Fibroblast of skin of abdomen (primary cell): ENCODE measurements at regions not wholly inside any gene's neighbourhood (a gene's known extent, or its start where the extent isn't known, plus 50 kb on each side); places are given as distances from the start of the nearest gene placed in this dataset.
"Not testable (repeated sequence)": the region's sequence is repeated elsewhere in the genome, so short reads cannot be mapped to it uniquely, and the experiment has no call there.

Experiments used
- DNase-seq: peaks from one replicate; pipeline ENCODE4 v3.0.0-alpha.2; 2013

DNA sequence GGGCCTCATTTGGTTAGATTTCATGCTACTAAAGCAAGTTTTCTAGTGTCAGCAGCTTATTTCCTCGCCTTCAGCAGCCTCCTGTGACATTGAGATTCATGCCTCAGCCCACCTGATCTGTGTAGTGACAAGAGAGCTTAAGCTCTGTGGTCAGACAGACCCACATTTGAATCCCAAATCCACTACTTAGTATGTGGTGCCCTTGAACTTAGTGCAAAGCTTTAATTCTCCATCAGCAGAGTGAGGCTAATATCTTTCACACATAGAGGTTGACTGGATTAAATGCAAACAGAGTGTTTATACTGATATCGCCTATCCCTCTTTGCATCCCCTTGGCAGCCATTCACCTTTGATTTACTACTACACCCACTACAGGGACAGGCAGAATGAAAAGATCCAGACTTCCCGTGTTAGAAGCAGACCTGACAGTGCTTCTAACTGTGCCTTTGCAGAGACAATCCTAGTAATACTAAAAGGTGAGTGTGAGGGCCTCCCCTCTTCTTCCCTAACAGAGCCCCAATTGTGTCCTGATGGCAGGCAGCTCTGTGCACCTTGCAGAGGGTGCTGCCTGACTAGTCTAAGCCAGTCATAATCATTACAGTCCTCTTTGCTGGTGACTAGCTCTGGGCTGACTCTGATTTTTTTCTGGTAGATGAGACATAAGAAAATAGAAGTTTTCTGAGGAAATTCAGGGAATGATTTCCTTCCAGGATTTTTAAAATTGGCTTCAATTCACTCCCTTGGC is 264.0 kb downstream of the CTH start:
- no peak for DNase-seq

DNA sequence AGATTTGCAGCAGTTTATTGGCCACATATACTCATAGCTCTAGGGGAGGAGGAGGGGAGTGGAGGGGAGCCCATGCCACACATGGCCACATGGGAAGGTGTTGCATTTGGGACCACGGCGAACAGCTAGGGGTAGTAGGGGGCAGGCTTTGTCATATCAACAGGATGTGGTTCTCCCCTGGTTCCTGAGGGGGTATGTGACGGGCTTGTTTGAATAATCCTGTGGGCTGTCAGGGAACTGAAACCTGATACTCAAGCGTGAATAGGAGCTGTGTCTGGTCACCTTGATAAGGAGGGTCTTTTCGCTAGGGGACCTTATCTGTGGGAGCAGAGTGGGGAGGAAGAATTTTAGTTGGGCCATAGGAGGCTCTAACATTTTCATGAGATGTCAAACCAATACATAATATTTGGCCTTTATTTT is 264.7 kb downstream of the CTH start:
- DNase-seq, result no peak

DNA sequence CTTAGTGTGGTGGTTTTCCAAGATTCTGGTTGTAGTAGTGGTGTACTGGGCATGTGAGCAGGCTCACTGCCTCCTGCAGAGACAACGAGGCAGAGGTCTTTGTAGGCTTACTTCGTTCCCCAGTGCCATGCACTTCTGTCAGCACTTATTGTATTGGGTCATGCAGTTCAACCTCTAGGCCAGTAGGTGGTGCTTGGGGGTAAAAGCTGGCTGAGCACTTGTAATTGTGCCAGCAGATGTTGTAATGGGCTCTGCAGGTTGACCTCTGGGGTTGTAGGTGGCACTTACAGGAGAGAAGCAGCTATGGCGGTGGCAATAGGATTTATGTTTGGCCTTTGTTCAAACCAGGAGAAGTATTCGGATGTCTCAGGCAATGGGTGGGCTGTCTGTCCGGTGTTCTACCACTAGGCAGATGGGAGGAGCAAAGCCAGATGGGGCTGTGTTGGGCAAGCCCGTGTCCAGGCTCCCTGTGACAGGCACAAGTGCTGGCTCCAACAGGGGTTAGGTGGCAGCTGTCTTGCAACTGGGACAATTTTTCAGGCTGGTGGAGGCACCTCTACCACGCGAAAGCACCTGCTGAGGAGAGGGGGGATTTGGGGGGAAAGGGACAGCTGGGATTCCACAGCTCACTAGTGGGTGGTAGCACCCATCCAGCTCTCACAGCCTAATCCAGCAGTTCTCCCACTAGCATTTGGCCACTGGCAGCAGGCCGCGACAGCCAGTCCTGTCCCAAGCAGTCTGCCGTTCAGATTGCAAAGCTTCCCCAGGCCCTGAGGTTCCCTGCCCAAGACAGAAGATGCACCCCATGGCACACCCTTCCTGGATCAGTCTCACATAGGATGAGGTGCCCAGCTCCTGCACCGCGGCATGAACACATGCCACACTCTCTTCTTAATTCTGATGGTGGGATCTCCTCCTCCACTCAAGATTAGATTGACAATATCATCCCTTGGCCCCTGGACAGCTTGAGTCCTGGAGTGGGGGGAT is 274.5 kb downstream of the CTH start:
- DNase-seq, result peak; percentile 52

DNA sequence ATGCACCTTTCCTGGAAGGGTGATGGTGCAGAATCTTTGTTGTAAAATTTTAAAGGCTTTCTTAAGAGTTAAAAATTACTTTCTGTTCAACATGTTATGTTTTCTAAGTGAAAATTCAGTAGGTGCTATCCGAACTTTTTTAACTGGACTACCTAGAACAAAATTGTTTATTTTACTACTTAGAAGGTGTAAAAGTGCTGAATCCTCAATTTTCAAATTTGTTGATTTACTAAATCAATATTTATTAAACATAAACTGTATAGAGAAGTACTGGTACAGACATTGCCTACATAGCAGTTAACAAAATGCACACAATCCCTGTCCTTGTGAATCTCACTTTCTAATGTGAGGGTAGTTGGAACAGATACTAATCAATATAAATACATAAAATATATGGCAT is 277.5 kb downstream of the CTH start:
- DNase-seq, result no peak

DNA sequence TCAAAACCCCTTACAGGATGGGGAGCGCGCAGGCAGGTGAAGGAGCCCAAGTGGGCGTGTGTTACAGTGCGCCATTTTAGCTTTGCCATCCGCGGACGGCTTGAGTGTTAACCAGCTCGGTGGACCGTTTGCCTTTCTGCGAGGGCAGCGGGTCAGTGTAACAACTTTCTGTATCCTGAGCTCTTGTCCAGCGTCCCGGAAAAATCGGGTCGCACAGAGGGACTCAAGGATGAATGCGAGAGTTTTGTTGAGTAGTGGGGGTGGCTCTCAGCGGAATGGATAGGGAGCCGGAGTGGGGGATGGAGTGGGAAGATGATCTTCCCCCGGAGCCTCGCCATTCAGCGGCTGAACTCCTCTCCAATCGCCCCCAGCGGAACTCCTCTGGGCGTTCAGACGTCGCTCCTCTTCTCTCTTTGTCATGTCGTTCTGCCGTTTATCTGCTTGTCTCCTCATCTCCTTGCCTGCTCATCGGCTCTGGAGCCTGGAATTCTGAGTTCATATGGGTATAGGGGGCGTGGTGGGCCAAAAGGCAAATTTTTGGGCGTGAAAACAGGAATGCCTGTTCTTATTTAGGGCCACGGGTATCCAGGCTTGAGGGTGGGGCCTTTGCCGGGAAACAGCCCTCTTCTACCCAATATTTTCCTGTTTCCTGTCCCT is 295.4 kb downstream of the CTH start:
- peak; percentile 14 for DNase-seq

DNA sequence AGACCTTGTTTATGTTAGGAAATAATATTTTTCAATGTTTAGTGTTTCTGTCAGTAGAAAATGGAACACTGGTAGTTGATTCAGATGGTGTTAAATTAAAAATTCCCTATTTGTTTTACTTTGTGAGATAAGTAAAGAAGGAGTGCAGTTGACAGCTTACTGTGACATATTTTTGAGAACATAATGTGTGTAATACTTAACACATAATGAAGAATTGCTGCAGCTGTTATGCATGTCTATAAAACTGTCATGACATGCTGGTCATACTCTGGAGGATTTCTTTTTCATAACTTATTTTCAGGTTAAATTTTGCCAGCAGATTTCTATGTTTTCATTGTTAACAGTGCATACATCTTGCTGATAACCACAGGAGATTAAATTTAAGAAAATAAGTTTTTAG is 296.1 kb downstream of the CTH start:
- no peak for DNase-seq

DNA sequence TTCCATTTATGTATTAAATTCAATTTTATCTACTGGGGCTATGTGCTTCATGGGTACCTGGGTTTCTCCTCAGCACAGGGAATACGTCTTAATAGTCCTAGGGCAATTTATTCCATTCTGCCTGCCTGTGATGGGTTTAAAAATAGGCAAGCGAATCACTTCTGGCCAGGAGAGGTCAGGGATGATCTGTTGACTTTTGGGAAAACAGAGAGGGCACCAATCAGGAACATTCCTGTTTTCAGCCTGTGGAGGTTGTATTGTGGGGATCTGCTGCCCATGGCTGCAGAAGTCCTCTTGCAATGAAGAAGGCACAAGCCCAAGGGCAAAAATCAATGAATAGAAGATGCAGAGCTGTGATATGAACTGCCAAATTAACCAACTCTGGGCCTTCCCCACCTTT is 303.1 kb downstream of the CTH start:
- no peak for DNase-seq

DNA sequence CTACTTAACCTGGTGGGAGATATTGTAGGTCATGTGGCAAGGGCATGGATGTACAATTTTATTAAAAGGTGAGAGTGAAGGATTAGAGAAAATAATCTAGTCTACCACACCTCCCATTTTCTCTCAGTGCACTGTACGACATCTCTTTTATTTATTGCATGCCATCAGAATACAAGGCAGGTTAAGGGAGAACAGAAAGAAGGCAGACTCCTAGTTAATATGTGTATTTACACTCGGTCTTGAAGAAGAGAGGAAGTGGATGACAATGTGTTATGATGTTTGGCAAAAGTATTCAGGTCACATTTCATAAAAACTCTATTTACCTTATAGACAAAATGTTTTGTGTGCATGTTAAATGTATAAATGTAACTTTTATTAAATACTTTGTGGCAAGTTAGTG is 306.1 kb downstream of the CTH start:
- no peak for DNase-seq

DNA sequence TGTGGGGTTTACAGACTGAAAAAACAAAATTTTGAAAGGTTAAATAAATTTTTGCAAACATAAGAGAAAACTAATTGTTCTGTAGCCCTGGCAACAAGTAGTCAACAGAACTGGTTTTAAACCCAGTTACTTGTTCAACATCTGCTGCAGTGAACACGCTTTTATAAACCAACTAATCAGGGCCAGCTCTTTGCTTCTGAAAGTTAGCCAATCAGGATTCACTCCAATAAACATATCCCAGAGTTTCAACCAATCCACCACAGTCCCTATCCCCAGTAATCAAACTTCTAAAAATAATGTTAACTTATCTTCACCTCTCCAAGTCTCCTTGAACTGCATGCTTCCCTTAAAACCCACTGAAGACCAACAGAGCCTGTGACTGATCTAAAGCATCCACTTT is 306.6 kb downstream of the CTH start:
- no peak for DNase-seq

DNA sequence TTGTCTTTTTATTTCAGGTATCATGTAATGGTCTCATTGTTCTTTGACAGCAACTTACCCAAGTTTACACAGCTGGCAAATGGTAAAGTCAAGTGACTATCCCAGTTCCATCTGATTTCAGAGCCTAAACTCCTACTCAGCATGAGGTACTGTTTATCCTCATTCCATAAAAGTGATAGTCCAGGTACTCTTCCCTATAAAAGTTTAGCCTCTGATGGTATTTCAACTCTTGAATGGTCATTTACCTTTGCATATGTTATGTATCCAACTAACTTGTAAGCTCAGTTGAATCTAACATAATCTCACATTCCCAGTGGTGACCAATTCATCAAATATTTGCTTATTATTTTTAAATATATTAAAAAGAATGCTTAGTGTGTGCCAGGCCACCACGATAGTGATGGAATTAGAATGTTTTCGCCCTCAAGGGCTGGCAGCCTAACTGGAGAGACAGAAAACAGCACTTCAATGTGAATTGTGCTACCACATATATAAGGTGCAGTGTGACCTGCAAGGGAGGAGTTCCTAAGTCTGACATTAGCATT is 307.1 kb downstream of the CTH start:
- no peak for DNase-seq

DNA sequence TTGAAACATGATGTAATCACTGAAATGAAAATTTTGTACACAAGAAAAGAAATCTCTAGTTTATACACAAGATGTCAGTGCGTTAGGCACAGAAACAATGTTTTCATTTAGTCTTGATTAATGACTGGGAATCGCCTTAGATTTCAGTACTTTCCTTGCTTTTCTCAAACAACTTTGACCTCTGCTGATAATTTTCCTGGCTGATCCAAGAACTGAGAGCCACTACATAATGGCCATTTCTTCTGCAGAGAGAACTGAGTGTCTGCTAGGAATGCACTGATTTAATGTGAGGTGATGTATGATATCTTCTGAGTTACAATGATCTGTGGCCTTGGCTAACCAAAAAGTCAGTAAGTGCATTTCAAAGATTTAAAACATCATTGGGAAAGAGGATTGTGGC is 308.1 kb downstream of the CTH start:
- DNase-seq, result peak; percentile 18

DNA sequence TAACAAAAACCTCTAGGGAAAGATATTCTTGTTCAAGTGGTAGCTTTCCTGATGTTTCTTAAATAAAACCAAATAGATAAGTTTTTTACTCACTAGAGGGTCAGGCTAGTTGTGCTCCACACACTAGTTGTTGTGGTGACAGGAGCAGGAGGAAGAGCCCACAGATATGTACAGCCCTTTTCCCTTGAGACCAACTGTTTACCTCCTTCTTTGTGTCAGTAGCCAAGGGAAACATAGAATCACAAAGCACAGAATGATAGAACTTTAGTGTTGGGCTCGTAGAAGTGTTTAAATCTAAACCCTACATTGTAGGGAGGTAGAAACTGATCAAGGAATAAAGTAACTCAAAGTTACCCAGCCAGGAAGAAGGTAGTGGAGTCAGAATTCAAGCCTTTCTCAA is 309.0 kb downstream of the CTH start:
- DNase-seq, result no peak

DNA sequence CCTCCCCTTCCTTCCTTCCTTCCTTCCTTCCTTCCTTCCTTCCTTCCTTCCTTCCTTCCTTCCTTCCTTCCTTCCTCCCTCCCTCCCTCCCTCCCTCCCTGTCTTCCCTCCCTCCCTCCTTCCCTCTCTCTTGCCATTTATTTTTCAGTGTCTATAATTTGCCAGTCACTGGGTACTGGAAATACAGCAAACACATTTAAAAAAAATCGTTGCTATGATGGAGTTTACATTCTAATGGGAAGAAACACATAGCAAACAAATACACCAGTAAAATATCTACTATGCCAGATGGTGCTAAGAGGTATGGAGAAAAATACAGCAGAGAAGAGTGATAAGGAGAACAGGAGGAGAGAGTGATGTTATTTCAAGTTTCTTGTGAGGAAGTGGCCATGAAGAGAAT is 309.5 kb downstream of the CTH start:
- DNase-seq, result no peak

DNA sequence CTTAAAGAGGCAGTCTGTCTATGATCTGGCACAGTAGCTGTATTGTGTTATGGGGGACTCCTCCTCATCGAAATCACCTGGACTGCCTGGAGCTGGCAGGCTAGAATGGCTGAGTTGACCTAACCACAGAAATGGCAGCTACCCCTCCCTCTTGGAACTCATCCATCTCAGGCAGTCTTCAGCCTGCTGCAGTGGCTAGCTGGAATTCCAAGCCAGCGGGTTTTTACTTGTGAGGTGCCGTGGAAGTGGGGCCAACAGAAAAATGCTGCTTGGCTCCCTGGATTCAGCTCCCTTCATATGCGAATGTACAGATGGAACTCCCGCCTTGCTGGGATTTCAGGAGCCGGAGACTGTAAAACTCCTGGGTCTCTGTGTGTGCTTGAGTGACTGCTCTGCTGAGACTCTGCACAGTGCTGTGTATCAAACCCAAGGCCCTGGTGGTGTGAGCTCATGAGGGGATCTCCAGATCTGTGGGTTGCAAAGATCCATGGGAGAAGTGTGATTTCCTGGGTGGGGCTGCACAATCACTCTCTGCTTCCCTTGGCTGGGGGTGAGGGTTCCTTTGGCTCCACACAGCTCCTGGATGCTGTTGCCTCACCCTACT is 316.9 kb downstream of the CTH start:
- peak; percentile 4 for DNase-seq

DNA sequence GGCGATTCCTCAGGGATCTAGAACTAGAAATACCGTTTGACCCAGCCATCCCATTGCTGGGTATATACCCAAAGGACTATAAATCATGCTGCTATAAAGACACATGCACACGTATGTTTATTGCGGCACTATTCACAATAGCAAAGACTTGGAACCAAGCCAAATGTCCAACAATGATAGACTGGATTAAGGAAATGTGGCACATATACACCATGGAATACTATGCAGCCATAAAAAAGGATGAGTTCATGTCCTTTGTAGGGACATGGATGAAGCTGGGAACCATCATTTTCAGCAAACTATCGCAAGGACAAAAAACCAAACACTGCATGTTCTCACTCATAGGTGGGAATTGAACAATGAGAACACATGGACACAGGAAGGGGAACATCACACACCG is 311.1 kb downstream of the PTGER3 start:
- DNase-seq, result not testable (repeated sequence)

DNA sequence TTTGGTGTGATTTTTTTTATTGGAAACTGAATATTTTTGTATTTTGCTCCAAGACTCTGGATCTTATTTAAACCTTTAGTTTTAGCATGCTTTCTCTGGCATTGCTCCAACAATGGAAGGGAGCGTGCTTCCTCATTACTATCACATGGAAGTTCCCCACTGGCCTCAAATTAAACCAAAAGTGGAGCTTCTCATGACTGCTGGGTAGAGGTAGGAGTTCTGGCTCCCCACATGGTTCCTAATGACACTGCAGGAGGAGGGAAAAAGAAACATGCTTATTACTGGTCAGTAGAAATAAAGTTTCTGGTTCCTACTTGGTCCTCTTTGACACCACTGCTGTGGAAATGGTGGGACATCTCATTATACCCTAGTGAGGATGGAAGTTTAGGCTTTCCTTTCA is 310.5 kb downstream of the PTGER3 start:
- no peak for DNase-seq

DNA sequence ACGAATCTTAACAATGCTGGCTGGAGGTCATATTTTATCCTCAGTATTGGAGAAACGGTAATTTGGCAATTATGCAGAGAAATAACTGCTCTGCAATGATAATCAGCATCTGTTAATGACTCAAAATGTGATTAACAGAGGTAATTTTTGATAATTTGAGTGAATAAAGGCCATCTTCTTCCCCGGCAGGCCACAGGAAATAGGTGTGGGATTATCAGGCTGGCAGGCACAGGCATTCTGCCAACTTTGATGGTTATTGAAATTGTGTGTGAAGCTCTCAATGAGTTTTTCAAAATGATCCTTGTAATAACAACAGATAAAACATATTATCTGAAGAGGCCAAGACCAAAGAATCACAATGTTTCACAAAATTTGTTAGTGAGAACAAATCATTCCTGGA is 309.0 kb downstream of the PTGER3 start:
- DNase-seq, result no peak

DNA sequence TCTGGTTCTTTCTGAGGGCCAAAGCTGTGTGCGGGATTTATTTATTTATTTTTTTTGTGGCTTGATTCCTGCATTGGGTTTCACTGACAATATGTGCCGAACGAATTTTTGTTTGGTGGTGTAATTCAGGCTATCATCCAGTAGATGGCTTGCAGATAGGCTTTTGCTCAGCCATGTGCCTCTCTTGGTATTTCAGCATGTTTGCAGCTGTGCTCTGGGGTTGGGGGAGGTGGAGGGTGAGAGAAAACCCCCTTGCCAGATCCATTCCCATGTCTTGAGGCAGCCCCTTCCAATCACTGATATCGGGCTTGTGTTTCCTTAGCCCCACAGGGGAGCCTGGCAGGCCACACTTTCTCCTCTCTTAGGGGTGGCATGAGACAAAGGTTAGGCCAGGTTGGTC is 302.4 kb downstream of the PTGER3 start:
- peak; percentile 6 for DNase-seq

DNA sequence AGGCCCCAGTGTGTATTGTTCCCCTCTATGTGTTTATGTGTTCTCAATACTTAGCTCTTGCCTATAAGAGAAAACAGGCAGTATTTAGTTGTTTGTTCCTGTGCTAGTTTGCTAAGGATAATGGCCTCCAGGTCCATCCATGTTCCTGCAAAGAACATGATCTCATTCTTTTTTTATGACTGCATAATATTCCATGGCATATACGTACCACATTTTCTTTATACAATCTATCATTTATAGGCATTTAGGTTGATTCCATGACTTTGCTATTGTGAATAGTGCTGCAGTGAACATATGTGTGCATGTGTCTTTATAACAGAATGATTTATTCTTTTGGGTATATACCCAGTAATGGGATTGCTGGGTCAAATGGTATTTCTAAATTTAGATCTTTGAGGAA is 301.6 kb downstream of the PTGER3 start:
- DNase-seq, result not testable (repeated sequence)

DNA sequence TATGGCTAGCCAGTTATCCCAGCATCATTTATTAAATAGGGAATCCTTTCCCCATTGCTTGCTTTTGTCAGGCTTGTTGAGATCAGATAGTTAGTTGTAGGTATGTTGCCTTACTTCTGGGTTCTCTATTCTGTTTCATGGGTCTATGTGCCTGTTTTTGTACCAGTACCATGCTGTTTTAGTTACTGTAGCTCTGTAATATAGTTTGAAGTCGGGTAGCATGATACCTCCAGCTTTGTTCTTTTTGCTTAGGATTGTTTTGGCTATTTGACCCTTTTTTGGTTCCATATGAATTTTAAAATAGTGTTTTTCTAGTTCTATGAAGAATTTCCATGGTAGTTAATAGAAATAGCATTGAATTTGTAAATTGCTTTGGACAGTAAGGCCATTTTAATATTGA is 300.5 kb downstream of the PTGER3 start:
- DNase-seq, result not testable (repeated sequence)

DNA sequence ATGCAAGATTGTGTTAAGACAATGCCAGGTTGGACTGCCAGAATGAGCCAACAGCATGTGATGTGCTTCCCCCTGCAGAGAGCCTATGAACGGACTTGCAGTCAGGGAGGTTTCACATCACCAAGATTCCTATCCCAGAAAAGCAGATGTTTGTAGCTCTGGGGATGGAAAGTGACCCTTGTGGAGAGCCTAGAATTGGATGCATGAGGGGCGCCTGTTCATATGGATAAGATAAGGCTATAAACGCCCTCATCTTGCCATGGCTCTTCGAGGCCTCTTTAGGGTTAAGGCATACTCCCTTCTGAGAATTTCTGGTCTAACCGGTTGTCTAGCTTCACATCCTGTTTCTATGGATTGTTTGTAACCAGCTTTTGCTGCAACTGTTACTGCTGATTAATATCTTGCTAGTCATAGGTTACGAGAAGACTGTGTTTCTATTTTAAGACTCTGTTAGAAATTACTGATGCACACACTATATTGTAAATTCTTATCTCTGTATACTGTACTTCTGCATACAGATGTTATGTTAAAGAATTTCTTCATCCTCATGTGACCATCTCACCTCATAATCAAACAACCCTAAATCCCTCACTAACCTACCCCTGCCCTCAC is 295.8 kb downstream of the PTGER3 start:
- not testable (repeated sequence) for DNase-seq

DNA sequence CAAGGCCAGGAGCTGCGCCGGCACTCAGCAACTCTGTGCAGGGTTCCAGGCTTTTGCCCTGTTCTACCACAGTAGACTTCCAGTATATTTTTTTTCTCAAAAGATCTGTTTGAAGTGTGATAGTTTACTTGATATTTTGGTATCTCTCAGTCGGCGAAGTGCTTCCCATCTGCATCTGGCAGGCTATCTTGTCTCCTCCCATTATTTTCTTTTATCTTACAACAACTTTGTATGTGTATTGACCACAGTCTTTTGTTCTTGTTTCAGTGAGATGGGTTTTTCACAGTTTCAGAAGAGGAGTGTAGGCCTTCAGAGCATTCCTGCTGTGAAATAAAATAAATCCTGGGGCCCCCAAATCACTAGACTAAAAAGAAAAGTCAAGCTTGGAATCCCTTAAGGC is 292.9 kb downstream of the PTGER3 start:
- DNase-seq, result no peak
